Stimulated activated CD4-positive, alpha-beta T cell treated with anti-CD3 and anti-CD28 coated beads, Interleukin-1b, Interleukin-23, amount 100 ng/mL, for 1 hour (primary cell): ENCODE measurements at regions not wholly inside any gene's neighbourhood (a gene's known extent, or its start where the extent isn't known, plus 50 kb on each side); places are given as distances from the start of the nearest gene placed in this dataset.

ENCODE experiments used
- DNase-seq, 2 donors: peaks; one replicate each; pipeline ENCODE4 v3.0.0-alpha.2; 2020; ENCODE audit warnings: low read depth in 2 of 2

GRCh38 chr2:81576713-81577112 lies 1272.2 kb upstream of the LRRTM1 start:
- no peak for DNase-seq

GRCh38 chr2:81551040-81551634 lies 1246.6 kb upstream of the LRRTM1 start:
- DNase-seq, result no peak

GRCh38 chr2:81550277-81550676 lies 1245.7 kb upstream of the LRRTM1 start:
- DNase-seq, result no peak

- DNase-seq, result no peak
Observed at GRCh38 chr2:81549646-81550045, 1245.1 kb upstream of the LRRTM1 start.

GRCh38 chr2:81545626-81546025 lies 1241.1 kb upstream of the LRRTM1 start:
- DNase-seq, result no peak

- DNase-seq, result no peak
Observed at GRCh38 chr2:81542119-81542518, 1237.6 kb upstream of the LRRTM1 start.

- no peak for DNase-seq
Observed at GRCh38 chr2:81529944-81530343, 1225.4 kb upstream of the LRRTM1 start.

- DNase-seq, result no peak
Observed at GRCh38 chr2:81528852-81529480, 1224.4 kb upstream of the LRRTM1 start.

GRCh38 chr2:81523344-81523743 lies 1218.8 kb upstream of the LRRTM1 start:
- DNase-seq, result no peak

- DNase-seq, result no peak
Observed at GRCh38 chr2:81513328-81513727, 1208.8 kb upstream of the LRRTM1 start.

GRCh38 chr2:81505586-81505985 lies 1201.0 kb upstream of the LRRTM1 start:
- DNase-seq, result no peak

GRCh38 chr2:81495556-81495955 lies 1191.0 kb upstream of the LRRTM1 start:
- no peak for DNase-seq

- DNase-seq, result no peak
Observed at GRCh38 chr2:81483254-81483653, 1178.7 kb upstream of the LRRTM1 start.

GRCh38 chr2:81481994-81482368 lies 1177.4 kb upstream of the LRRTM1 start:
- no peak for DNase-seq

- DNase-seq, result no peak
Observed at GRCh38 chr2:81481242-81481993, 1176.9 kb upstream of the LRRTM1 start.

- DNase-seq, result no peak
Observed at GRCh38 chr2:81467096-81467495, 1162.5 kb upstream of the LRRTM1 start.

- no peak for DNase-seq
Observed at GRCh38 chr2:81462420-81462819, 1157.9 kb upstream of the LRRTM1 start.

- no peak for DNase-seq
Observed at GRCh38 chr2:81445176-81445575, 1140.6 kb upstream of the LRRTM1 start.

GRCh38 chr2:81437456-81438000 lies 1133.0 kb upstream of the LRRTM1 start:
- no peak for DNase-seq

- DNase-seq, result no peak
Observed at GRCh38 chr2:81436256-81436655, 1131.7 kb upstream of the LRRTM1 start.

- no peak for DNase-seq
Observed at GRCh38 chr2:81412681-81413080, 1108.1 kb upstream of the LRRTM1 start.

GRCh38 chr2:81403508-81403907 lies 1099.0 kb upstream of the LRRTM1 start:
- no peak for DNase-seq
